ENCODE measurements at regions not wholly inside any gene's neighbourhood (a gene's known extent, or its start where the extent isn't known, plus 50 kb on each side); places are given as distances from the start of the nearest gene placed in this dataset.

GRCh38 chr15:53437366-53437765, 322.1 kb downstream of the WDR72 start:
- no TSS peak for BruUV-seq (replicated peaks)
- no peak for ATAC-seq
- H3K27me3 ChIP-seq (ENCODE audit: control insufficient read depth, insufficient read depth, low read length), result no peaks in the 10 kb centered on the region; the same call in 1 of the 2 replicates

GRCh38 chr15:53434174-53434678, 325.2 kb downstream of the WDR72 start:
- H3K27ac ChIP-seq (ENCODE audit: low read length), result no peak overlapping the region
- intact Hi-C loops (cut with micrococcal nuclease; ENCODE audit: unreplicated experiment), result no loop called here
- H3K27me3 ChIP-seq (ENCODE audit: control insufficient read depth, insufficient read depth, low read length), result no peaks in the 10 kb centered on the region; the same call in 1 of the 2 replicates
- H3K4me3 ChIP-seq (ENCODE audit: low read depth in 2 of 2, low read length in 2 of 2), result no peak overlapping the region
- no peaks in the 10 kb centered on the region for H3K9me3 ChIP-seq (ENCODE audit: control insufficient read depth, insufficient read depth, low read depth, low read length)
- no peaks in the 10 kb centered on the region for H3K36me3 ChIP-seq (ENCODE audit: control insufficient read depth, insufficient read depth, low read length)
- POLR2A ChIA-PET, result no interaction called here
- BruUV-seq (replicated peaks), result no TSS peak
- ATAC-seq, result no peak
- CTCF ChIA-PET, result no interaction called here
- in situ Hi-C loops (cut with HindIII; ENCODE audit: low pct_unique_long_range_greater_than_20kb, low sequenced_read_pairs), result no loop called here
- no peaks in the 10 kb centered on the region for H3K4me1 ChIP-seq (ENCODE audit: control insufficient read depth, insufficient read depth, low read length)
- no peak for DNase-seq (ENCODE audit: low read depth, low spot score)
- TF ChIP-seq TCF7L2 (IDR thresholded peaks at IDR 0.05; ENCODE audit: low read depth, low read length), result no peak

More at GRCh38 chr15:53437366-53437765, 322.1 kb downstream of the WDR72 start:
- ChIA-PET POLR2A (no interaction called here), CTCF (no interaction called here)
- intact Hi-C loops (cut with micrococcal nuclease; ENCODE audit: unreplicated experiment) (no loop called here), in situ Hi-C loops (cut with HindIII; ENCODE audit: low pct_unique_long_range_greater_than_20kb, low sequenced_read_pairs) (no loop called here)
- Histone ChIP-seq H3K9me3 (ENCODE audit: control insufficient read depth, insufficient read depth, low read depth, low read length) (no peaks in the 10 kb centered on the region), H3K4me1 (ENCODE audit: control insufficient read depth, insufficient read depth, low read length) (no peaks in the 10 kb centered on the region), H3K4me3 (ENCODE audit: low read depth in 2 of 2, low read length in 2 of 2) (no peak overlapping the region), H3K36me3 (ENCODE audit: control insufficient read depth, insufficient read depth, low read length) (no peaks in the 10 kb centered on the region), H3K27ac (ENCODE audit: low read length) (no peak overlapping the region)
- no peak for DNase-seq (ENCODE audit: low read depth, low spot score)
- TF ChIP-seq, protein P1, sequence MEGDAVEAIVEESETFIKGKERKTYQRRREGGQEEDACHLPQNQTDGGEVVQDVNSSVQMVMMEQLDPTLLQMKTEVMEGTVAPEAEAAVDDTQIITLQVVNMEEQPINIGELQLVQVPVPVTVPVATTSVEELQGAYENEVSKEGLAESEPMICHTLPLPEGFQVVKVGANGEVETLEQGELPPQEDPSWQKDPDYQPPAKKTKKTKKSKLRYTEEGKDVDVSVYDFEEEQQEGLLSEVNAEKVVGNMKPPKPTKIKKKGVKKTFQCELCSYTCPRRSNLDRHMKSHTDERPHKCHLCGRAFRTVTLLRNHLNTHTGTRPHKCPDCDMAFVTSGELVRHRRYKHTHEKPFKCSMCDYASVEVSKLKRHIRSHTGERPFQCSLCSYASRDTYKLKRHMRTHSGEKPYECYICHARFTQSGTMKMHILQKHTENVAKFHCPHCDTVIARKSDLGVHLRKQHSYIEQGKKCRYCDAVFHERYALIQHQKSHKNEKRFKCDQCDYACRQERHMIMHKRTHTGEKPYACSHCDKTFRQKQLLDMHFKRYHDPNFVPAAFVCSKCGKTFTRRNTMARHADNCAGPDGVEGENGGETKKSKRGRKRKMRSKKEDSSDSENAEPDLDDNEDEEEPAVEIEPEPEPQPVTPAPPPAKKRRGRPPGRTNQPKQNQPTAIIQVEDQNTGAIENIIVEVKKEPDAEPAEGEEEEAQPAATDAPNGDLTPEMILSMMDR (IDR thresholded peaks at IDR 0.05), result no peak
- TF ChIP-seq TCF7L2 (IDR thresholded peaks at IDR 0.05; ENCODE audit: low read depth, low read length) (no peak), REST (IDR thresholded peaks at IDR 0.05; ENCODE audit: insufficient read depth in 1 of 2, low read depth in 2 of 2, low read length in 1 of 2) (no peak), POLR2AphosphoS5 (IDR thresholded peaks at IDR 0.05; ENCODE audit: low read depth, low read length) (no peak), SIN3A (IDR thresholded peaks at IDR 0.05; ENCODE audit: borderline replicate concordance, insufficient read depth, low read depth, low read length) (no peak)

- TF ChIP-seq POLR2AphosphoS5 (IDR thresholded peaks at IDR 0.05; ENCODE audit: low read depth, low read length) (no peak), REST (IDR thresholded peaks at IDR 0.05; ENCODE audit: insufficient read depth in 1 of 2, low read depth in 2 of 2, low read length in 1 of 2) (no peak), TCF7L2 (IDR thresholded peaks at IDR 0.05; ENCODE audit: low read depth, low read length) (no peak), SIN3A (IDR thresholded peaks at IDR 0.05; ENCODE audit: borderline replicate concordance, insufficient read depth, low read depth, low read length) (no peak)
- TF ChIP-seq, protein P1 (IDR thresholded peaks at IDR 0.05), result no peak
- no peaks in the 10 kb centered on the region for H3K27me3 ChIP-seq (ENCODE audit: control insufficient read depth, insufficient read depth, low read length)
- no peaks in the 10 kb centered on the region for H3K9me3 ChIP-seq (ENCODE audit: control insufficient read depth, insufficient read depth, low read depth, low read length)
- no peak for ATAC-seq
- POLR2A ChIA-PET, result no interaction called here
- no peaks in the 10 kb centered on the region for H3K4me1 ChIP-seq (ENCODE audit: control insufficient read depth, insufficient read depth, low read length)
- H3K27ac ChIP-seq (ENCODE audit: low read length), result no peak overlapping the region
- no TSS peak for BruUV-seq (replicated peaks)
- H3K4me3 ChIP-seq (ENCODE audit: low read depth in 2 of 2, low read length in 2 of 2), result no peak overlapping the region
- H3K36me3 ChIP-seq (ENCODE audit: control insufficient read depth, insufficient read depth, low read length), result no peaks in the 10 kb centered on the region
- intact Hi-C loops (cut with micrococcal nuclease; ENCODE audit: unreplicated experiment) (no loop called here), in situ Hi-C loops (cut with HindIII; ENCODE audit: low pct_unique_long_range_greater_than_20kb, low sequenced_read_pairs) (no loop called here)
- no peak for DNase-seq (ENCODE audit: low read depth, low spot score)
- CTCF ChIA-PET, result no interaction called here
Observed at GRCh38 chr15:53416219-53416940, 343.1 kb downstream of the WDR72 start.
